Erythroblast (primary cell): ENCODE measurements at regions not wholly inside any gene's neighbourhood (a gene's known extent, or its start where the extent isn't known, plus 50 kb on each side); places are given as distances from the start of the nearest gene placed in this dataset.

Experiments
- GATA1 ChIP-seq: IDR thresholded peaks from 2 replicates; pipeline ENCODE4 v1.6.1; 2011; ENCODE audit warnings: low read depth, mild to moderate bottlenecking, control low read depth, low read length, moderate library complexity
- POLR2A ChIP-seq: IDR thresholded peaks from 2 replicates; pipeline ENCODE4 v1.6.1; 2011; ENCODE audit warnings: mild to moderate bottlenecking, low read length

GRCh38 chr11:23058656-23059055 is 198.4 kb upstream of the CCDC179 start:
- TF ChIP-seq POLR2A (no peak), GATA1 (no peak)
